Neuronal stem cell (in vitro differentiated cells): ENCODE measurements at regions not wholly inside any gene's neighbourhood (a gene's known extent, or its start where the extent isn't known, plus 50 kb on each side); places are given as distances from the start of the nearest gene placed in this dataset.

ENCODE experiments used
- DNase-seq: peaks from one replicate; pipeline ENCODE4 v3.0.0-alpha.2; 2013; ENCODE audit warnings: low spot score
- H2AFZ ChIP-seq: one replicate; pipeline ENCODE4 v1.6.1; 2013; ENCODE audit warnings: mild to moderate bottlenecking, low read length, inconsistent platforms
- H2AK5ac ChIP-seq: 2 replicates; pipeline ENCODE4 v1.6.1; 2013; ENCODE audit warnings: low read depth, mild to moderate bottlenecking, inconsistent platforms, low read length, moderate library complexity, mixed read lengths
- H2BK120ac ChIP-seq: 2 replicates; pipeline ENCODE4 v1.6.1; 2013; ENCODE audit warnings: low read depth, mild to moderate bottlenecking, inconsistent platforms, low read length, moderate library complexity, mixed read lengths
- H2BK12ac ChIP-seq: one replicate; pipeline ENCODE4 v1.6.1; 2013; ENCODE audit warnings: low read length, inconsistent platforms
- H2BK15ac ChIP-seq: 2 replicates; pipeline ENCODE4 v1.6.1; 2013; ENCODE audit warnings: mild to moderate bottlenecking, low read length, inconsistent platforms, mixed read lengths
- H2BK5ac ChIP-seq: one replicate; pipeline ENCODE4 v1.6.1; 2013; ENCODE audit warnings: inconsistent platforms, mild to moderate bottlenecking, low read length, moderate library complexity
- H3K14ac ChIP-seq: one replicate; pipeline ENCODE4 v1.6.1; 2013; ENCODE audit warnings: low read length, inconsistent platforms
- H3K18ac ChIP-seq: 2 replicates; pipeline ENCODE4 v1.6.1; 2013; ENCODE audit warnings: low read length, inconsistent platforms
- H3K23ac ChIP-seq: 2 replicates; pipeline ENCODE4 v1.6.1; 2013; ENCODE audit warnings: low read depth, mild to moderate bottlenecking, mixed read lengths, low read length, inconsistent platforms; ENCODE audit not compliant: poor library complexity
- H3K27ac ChIP-seq: replicated peaks from 3 replicates; pipeline ENCODE4 v1.5.1; 2013; ENCODE audit warnings: low read length, inconsistent platforms
- H3K27me3 ChIP-seq, 3 experiments: 2 replicates each; pipeline ENCODE4 v1.6.1; 2013; ENCODE audit warnings: low read length in 3 of 3, mild to moderate bottlenecking in 2 of 3, inconsistent platforms in 1 of 3, low read depth in 1 of 3, mixed read lengths in 1 of 3, moderate library complexity in 1 of 3; ENCODE audit not compliant: control insufficient read depth in 3 of 3, insufficient read depth in 3 of 3
- H3K36me3 ChIP-seq, 2 donors: replicated peaks in 1 of 2; 2 replicates each; pipeline ENCODE4 v1.6.1; 2013; ENCODE audit warnings: low read length in 2 of 2; ENCODE audit not compliant: control insufficient read depth in 2 of 2, insufficient read depth in 2 of 2
- H3K4ac ChIP-seq: 2 replicates; pipeline ENCODE4 v1.6.1; 2013; ENCODE audit warnings: inconsistent platforms, mild to moderate bottlenecking, low read length, moderate library complexity
- H3K4me1 ChIP-seq, 2 donors: 1 replicate in 1 of 2; 2 replicates in 1 of 2; pipeline ENCODE4 v1.6.1; 2013; ENCODE audit warnings: low read length in 2 of 2, low read depth in 1 of 2; ENCODE audit not compliant: control insufficient read depth in 2 of 2, insufficient read depth in 1 of 2
- H3K4me2 ChIP-seq: one replicate; pipeline ENCODE4 v1.6.1; 2013; ENCODE audit warnings: mild to moderate bottlenecking, low read length, inconsistent platforms; ENCODE audit not compliant: insufficient read depth, poor library complexity, severe bottlenecking
- H3K4me3 ChIP-seq, 2 donors: 2 replicates each; pipeline ENCODE4 v1.5.1; 2013; ENCODE audit warnings: low read length in 2 of 2, mild to moderate bottlenecking in 2 of 2, inconsistent platforms in 1 of 2, moderate library complexity in 1 of 2
- H3K79me1 ChIP-seq: one replicate; pipeline ENCODE4 v1.6.1; 2013; ENCODE audit warnings: low read depth, mild to moderate bottlenecking, inconsistent platforms, low read length, moderate library complexity
- H3K9ac ChIP-seq: one replicate; pipeline ENCODE4 v1.6.1; 2013; ENCODE audit warnings: mild to moderate bottlenecking, low read depth, low read length, inconsistent platforms; ENCODE audit not compliant: poor library complexity
- H3K9me3 ChIP-seq, 2 donors: replicated peaks in 1 of 2; 2 replicates each; pipeline versions ENCODE3 to v1.6.1; 2013; ENCODE audit warnings: low read length in 2 of 2, mild to moderate bottlenecking in 2 of 2, inconsistent platforms in 1 of 2, low read depth in 1 of 2, mixed read lengths in 1 of 2, moderate library complexity in 1 of 2; ENCODE audit not compliant: control insufficient read depth in 2 of 2, insufficient read depth in 1 of 2
- H4K8ac ChIP-seq: one replicate; pipeline ENCODE4 v1.6.1; 2013; ENCODE audit warnings: low read depth, mild to moderate bottlenecking, inconsistent platforms, low read length, moderate library complexity
- H4K91ac ChIP-seq: one replicate; pipeline ENCODE4 v1.6.1; 2013; ENCODE audit warnings: low read length, low read depth, mild to moderate bottlenecking, inconsistent platforms; ENCODE audit not compliant: poor library complexity
- WGBS, 2 donors: extraction: QIAGEN DNeasy Blood & Tissue Kit; methylation state at CpG; one replicate each; pipeline ENCODE4 v1.1.7; 2013; ENCODE audit warnings: missing lambda C conversion rate in 2 of 2, mixed read lengths in 1 of 2; ENCODE audit not compliant: insufficient read length in 2 of 2, insufficient replicate concordance in 1 of 2; ENCODE audit errors: extremely low coverage in 2 of 2; 5-methylcytosine and 5-hydroxymethylcytosine counted together

GRCh38 chr20:48538058-48538825, 289.6 kb downstream of the PREX1 start:
- no peak overlapping the region for H3K4ac ChIP-seq
- WGBS, 2 donors: no CpG with 5 or more reads among the region's 10 CpGs
- H3K79me1 ChIP-seq: no peaks in the 10 kb centered on the region
- no peak overlapping the region for H2BK120ac ChIP-seq
- no peak overlapping the region for H3K9ac ChIP-seq
- no peak overlapping the region for H3K4me3 ChIP-seq
- no peak overlapping the region for H3K14ac ChIP-seq
- H3K4me2 ChIP-seq: peak overlapping the region; percentile 13
- H2BK12ac ChIP-seq: no peak overlapping the region
- no peak overlapping the region for H2AFZ ChIP-seq
- peak overlapping the region; percentile 74 for H3K27ac ChIP-seq
- peaks cover 0 to 5% (median 1%) of the 10 kb centered on the region in 3 experiments for H3K27me3 ChIP-seq
- no peak overlapping the region for H4K91ac ChIP-seq
- no peak overlapping the region for H3K18ac ChIP-seq
- peaks cover 8 to 13% of the 10 kb centered on the region in 2 donors for H3K4me1 ChIP-seq
- no peak overlapping the region for H4K8ac ChIP-seq
- H2AK5ac ChIP-seq: no peak overlapping the region
- no peak overlapping the region for H2BK5ac ChIP-seq
- peaks cover 0 to 2% of the 10 kb centered on the region in 2 donors for H3K9me3 ChIP-seq
- peak; percentile 44 for DNase-seq
- no peaks in the 10 kb centered on the region for H3K36me3 ChIP-seq
- no peak overlapping the region for H2BK15ac ChIP-seq
- H3K23ac ChIP-seq: no peak overlapping the region

- peaks cover 0 to 8% (median 1%) of the 10 kb centered on the region in 3 experiments for H3K27me3 ChIP-seq
- H3K9ac ChIP-seq: no peak overlapping the region
- no peak overlapping the region for H2BK120ac ChIP-seq
- H3K14ac ChIP-seq: no peak overlapping the region
- no CpG with 5 or more reads among the region's 2 CpGs for WGBS, 2 donors
- H3K9me3 ChIP-seq: peaks cover 0 to 2% of the 10 kb centered on the region in 2 donors
- H2AK5ac ChIP-seq: no peak overlapping the region
- H3K36me3 ChIP-seq: no peaks in the 10 kb centered on the region
- H2BK5ac ChIP-seq: no peak overlapping the region
- H2BK15ac ChIP-seq: no peak overlapping the region
- H3K4me3 ChIP-seq: no peak overlapping the region
- H3K27ac ChIP-seq: no peak overlapping the region
- no peak overlapping the region for H4K91ac ChIP-seq
- no peak overlapping the region for H2BK12ac ChIP-seq
- H3K4ac ChIP-seq: no peak overlapping the region
- H3K4me2 ChIP-seq: no peak overlapping the region
- H3K4me1 ChIP-seq: peaks cover 8% of the 10 kb centered on the region in 2 donors
- no peak overlapping the region for H2AFZ ChIP-seq
- H4K8ac ChIP-seq: no peak overlapping the region
- H3K18ac ChIP-seq: no peak overlapping the region
- H3K23ac ChIP-seq: no peak overlapping the region
- H3K79me1 ChIP-seq: no peaks in the 10 kb centered on the region
- DNase-seq: no peak
Observed at GRCh38 chr20:48536206-48536605, 291.6 kb downstream of the PREX1 start.

GRCh38 chr20:48535556-48535955, 292.2 kb downstream of the PREX1 start:
- no peak for DNase-seq
- no peak overlapping the region for H4K8ac ChIP-seq
- H2AFZ ChIP-seq: no peak overlapping the region
- H2AK5ac ChIP-seq: no peak overlapping the region
- peaks cover 7 to 8% of the 10 kb centered on the region in 2 donors for H3K4me1 ChIP-seq
- no CpG with 5 or more reads among the region's 5 CpGs for whole genome bisulfite sequencing, 2 donors
- peaks cover 0 to 12% (median 1%) of the 10 kb centered on the region in 3 experiments for H3K27me3 ChIP-seq
- H3K9me3 ChIP-seq: peaks cover 0 to 2% of the 10 kb centered on the region in 2 donors
- no peak overlapping the region for H2BK120ac ChIP-seq
- no peak overlapping the region for H2BK5ac ChIP-seq
- no peak overlapping the region for H2BK15ac ChIP-seq
- peak overlapping the region; percentile 72 for H3K18ac ChIP-seq
- no peak overlapping the region for H3K4me3 ChIP-seq
- no peak overlapping the region for H3K27ac ChIP-seq
- no peak overlapping the region for H2BK12ac ChIP-seq
- H3K14ac ChIP-seq: no peak overlapping the region
- no peak overlapping the region for H3K23ac ChIP-seq
- H4K91ac ChIP-seq: no peak overlapping the region
- no peaks in the 10 kb centered on the region for H3K36me3 ChIP-seq
- no peak overlapping the region for H3K4ac ChIP-seq
- H3K79me1 ChIP-seq: no peaks in the 10 kb centered on the region
- H3K9ac ChIP-seq: no peak overlapping the region
- no peak overlapping the region for H3K4me2 ChIP-seq

- WGBS, 2 donors: no CpG with 5 or more reads among the region's 2 CpGs
- no peak overlapping the region for H3K23ac ChIP-seq
- H2BK12ac ChIP-seq: no peak overlapping the region
Observed at GRCh38 chr20:48532028-48532427, 295.8 kb downstream of the PREX1 start.

More at GRCh38 chr20:48532028-48532427, 295.8 kb downstream of the PREX1 start:
- Histone ChIP-seq H3K4ac (no peak overlapping the region), H4K91ac (no peak overlapping the region), H2BK15ac (no peak overlapping the region), H3K79me1 (no peaks in the 10 kb centered on the region), H2AK5ac (no peak overlapping the region), H3K18ac (no peak overlapping the region), H4K8ac (no peak overlapping the region), H3K4me3 (no peak overlapping the region), H3K36me3 (no peaks in the 10 kb centered on the region), H3K14ac (no peak overlapping the region), H3K4me1 (peaks cover 0 to 2% of the 10 kb centered on the region in 2 donors), H3K4me2 (no peak overlapping the region), H3K9me3 (peaks cover 0 to 2% of the 10 kb centered on the region in 2 donors), H2BK120ac (no peak overlapping the region), H2AFZ (no peak overlapping the region), H3K27me3 (peaks cover 0 to 10% (median 1%) of the 10 kb centered on the region in 3 experiments), H3K27ac (no peak overlapping the region), H2BK5ac (no peak overlapping the region), H3K9ac (no peak overlapping the region)
- no peak for DNase-seq
